Activated T-cell treated with anti-CD3 and anti-CD28 coated beads, Interleukin-2, amount 50 U/mL, for 72 hours (primary cell): ENCODE measurements at regions not wholly inside any gene's neighbourhood (a gene's known extent, or its start where the extent isn't known, plus 50 kb on each side); places are given as distances from the start of the nearest gene placed in this dataset.

Source experiments
- ATAC-seq, 2 donors: fragments of 150-1000 bp; cut with Tn5 transposase; replicated peaks in 1 of 2; 2 replicates each; pipeline ENCODE4 v1.10.0; 2021; ENCODE audit warnings: moderate library complexity in 2 of 2, mild to moderate bottlenecking in 1 of 2
- DNase-seq, 2 donors: peaks; one replicate each; pipeline ENCODE4 v3.0.0; 2021 to 2022; ENCODE audit warnings: mixed read lengths in 1 of 2
- H3K27ac Mint-ChIP-seq: one replicate; pipeline ENCODE4 v1.8.0; 2022; ENCODE audit warnings: mild to moderate bottlenecking, moderate library complexity, mixed read lengths
- H3K27me3 Mint-ChIP-seq: one replicate; pipeline ENCODE4 v1.8.0; 2022; ENCODE audit warnings: low read depth, mixed read lengths
- H3K36me3 Mint-ChIP-seq, 2 donors: one replicate each; pipeline ENCODE4 v1.8.0; 2022; ENCODE audit warnings: mixed read lengths in 2 of 2, mild to moderate bottlenecking in 1 of 2; ENCODE audit not compliant: insufficient read depth in 2 of 2
- H3K4me1 Mint-ChIP-seq: one replicate; pipeline ENCODE4 v1.8.0; 2022; ENCODE audit warnings: low read depth, mixed read lengths
- H3K4me3 Mint-ChIP-seq, 2 donors: one replicate each; pipeline ENCODE4 v1.8.0; 2022; ENCODE audit warnings: mild to moderate bottlenecking in 2 of 2, mixed read lengths in 2 of 2, moderate library complexity in 2 of 2
- H3K9me3 Mint-ChIP-seq, 2 donors: one replicate each; pipeline ENCODE4 v1.8.0; 2022; ENCODE audit warnings: mixed read lengths in 2 of 2

- Mint-ChIP-seq H3K27ac (no peak overlapping the region), H3K36me3 (no peaks in the 10 kb centered on the region), H3K9me3 (no peaks in the 10 kb centered on the region), H3K27me3 (peaks cover 15% of the 10 kb centered on the region), H3K4me1 (no peaks in the 10 kb centered on the region), H3K4me3 (no peak overlapping the region)
- DNase-seq (no peak), ATAC-seq (no peak)
Observed at GRCh38 chr2:226122041-226122440, 677.6 kb downstream of the IRS1 start.

- Mint-ChIP-seq H3K36me3 (no peaks in the 10 kb centered on the region), H3K27me3 (peaks cover 19% of the 10 kb centered on the region), H3K27ac (no peak overlapping the region), H3K4me1 (no peaks in the 10 kb centered on the region), H3K4me3 (no peak overlapping the region), H3K9me3 (no peaks in the 10 kb centered on the region)
- ATAC-seq (no peak), DNase-seq (no peak)
Observed at GRCh38 chr2:226121046-226121738, 678.4 kb downstream of the IRS1 start.

DNA sequence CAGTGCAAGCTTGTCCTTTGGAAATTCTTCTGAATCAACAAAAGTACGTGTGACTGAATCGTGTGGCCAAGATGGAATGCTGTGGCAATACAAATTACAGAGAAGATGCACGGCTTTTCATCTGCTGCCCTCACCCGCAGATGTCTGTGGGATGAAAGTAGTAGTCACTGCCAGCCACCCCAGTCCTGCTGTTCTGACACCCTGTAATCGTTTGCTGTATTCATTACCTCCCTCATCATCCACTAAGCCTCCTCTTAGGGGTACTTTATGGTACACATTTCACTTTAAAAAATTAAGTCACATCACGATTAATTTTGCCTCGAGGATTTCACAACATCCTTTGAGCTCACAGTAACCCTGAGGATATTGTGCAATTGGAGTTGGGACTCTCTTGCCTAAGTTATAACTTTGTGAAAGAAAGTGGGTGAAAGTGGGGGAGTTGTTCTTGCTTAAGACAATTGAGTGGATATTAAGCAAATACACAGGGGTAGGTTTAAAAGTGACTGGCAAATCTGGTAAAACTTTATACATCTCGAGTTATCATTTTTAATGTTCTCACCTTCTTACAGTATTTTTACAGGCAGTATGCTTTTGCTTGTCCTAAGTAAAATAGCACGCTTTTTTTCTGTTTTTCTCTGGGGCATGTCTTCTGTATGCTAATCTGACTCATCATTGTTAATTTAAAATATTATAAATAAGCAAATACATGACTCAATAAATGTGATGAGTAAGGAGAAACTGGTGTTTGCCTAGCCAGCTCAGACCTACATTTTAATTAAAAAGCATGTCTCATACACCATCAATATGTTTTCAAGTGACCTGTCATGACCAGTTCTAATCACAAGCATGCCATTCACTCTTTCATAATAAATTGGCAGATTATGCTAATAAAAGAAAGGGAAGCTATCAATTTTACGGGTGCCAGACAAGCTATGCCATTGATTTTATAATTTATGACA lies 680.9 kb downstream of the IRS1 start:
- ATAC-seq: no peak
- H3K4me1 Mint-ChIP-seq: peaks cover 12% of the 10 kb centered on the region

DNA sequence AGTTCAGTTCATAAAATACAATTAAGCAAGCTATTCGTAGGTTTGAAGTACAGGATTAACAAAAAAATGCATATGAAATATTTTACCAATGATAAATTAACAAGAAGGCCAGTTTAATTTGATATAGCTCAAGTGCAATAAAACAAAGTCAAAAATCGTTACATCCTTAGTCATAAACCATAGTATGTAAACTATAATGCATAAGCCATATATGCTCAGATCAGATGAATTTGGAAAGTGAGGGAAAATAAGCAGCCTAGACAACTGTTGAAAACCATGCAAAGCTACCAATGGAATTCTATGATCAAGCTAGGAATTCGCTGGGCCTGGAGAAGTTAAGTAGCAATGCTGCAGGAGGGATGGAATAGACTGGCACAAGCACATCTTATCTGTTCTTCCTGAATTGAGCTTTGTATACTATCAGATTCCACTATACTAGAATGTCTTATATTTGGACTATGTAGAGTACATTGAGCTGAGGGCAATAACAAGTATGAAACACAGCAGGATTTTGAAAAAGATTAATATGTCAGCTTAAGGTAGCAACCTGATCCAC lies 682.0 kb downstream of the IRS1 start:
- Mint-ChIP-seq H3K27ac (no peak overlapping the region), H3K4me1 (peaks cover 12% of the 10 kb centered on the region), H3K27me3 (peaks cover 26% of the 10 kb centered on the region), H3K36me3 (no peaks in the 10 kb centered on the region), H3K9me3 (no peaks in the 10 kb centered on the region), H3K4me3 (no peak overlapping the region)
- DNase-seq: no peak
- no peak for ATAC-seq

More for the DNA sequence above, 680.9 kb downstream of the IRS1 start:
- Mint-ChIP-seq H3K4me3 (no peak overlapping the region), H3K9me3 (no peaks in the 10 kb centered on the region), H3K27ac (no peak overlapping the region), H3K27me3 (peaks cover 26% of the 10 kb centered on the region), H3K36me3 (no peaks in the 10 kb centered on the region)
- no peak for DNase-seq

DNA sequence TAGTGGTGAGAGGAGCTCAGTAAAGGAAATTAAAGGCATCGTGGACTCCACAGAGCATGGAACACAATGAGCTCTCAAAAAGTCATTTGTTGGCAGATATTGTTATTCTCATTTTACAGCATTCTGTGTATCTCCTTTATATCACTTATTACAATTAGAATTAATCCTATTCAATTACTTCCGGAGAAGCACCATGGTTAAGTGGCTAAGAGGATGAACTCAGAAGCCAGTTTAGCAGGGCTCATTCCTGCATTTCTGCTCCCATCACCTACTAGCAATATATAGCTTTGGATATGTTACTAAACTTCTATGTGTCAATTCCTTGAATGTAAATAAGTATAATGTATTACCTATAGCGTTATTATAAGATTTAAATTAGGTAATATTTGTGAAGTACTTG lies 683.3 kb downstream of the IRS1 start:
- H3K4me3 Mint-ChIP-seq: no peak overlapping the region

DNA sequence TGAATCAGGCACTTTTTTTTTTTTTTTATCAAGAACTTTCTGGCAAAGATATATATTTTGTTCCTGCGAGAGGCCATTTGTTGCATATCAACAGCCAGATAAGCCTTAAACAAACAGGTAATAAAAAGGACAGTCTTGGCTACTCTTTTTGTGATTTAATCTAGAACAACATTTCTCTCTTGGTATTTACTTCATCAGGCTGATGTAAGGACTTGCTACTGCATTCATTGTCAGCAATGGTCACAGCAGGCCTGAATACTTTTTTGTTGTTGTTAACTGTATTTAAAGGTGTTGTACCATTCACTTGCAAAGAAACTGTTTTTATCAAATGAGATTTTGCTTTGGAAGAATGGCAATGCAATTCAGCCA lies 683.8 kb downstream of the IRS1 start:
- Mint-ChIP-seq H3K4me3 (no peak overlapping the region), H3K36me3 (no peaks in the 10 kb centered on the region), H3K4me1 (peaks cover 12% of the 10 kb centered on the region), H3K27me3 (peaks cover 26% of the 10 kb centered on the region), H3K9me3 (no peaks in the 10 kb centered on the region), H3K27ac (no peak overlapping the region)
- no peak for ATAC-seq
- DNase-seq: no peak

More for the DNA sequence above, 683.3 kb downstream of the IRS1 start:
- ATAC-seq (no peak), DNase-seq (no peak)
- Mint-ChIP-seq H3K9me3 (no peaks in the 10 kb centered on the region), H3K36me3 (no peaks in the 10 kb centered on the region), H3K4me1 (peaks cover 12% of the 10 kb centered on the region), H3K27me3 (peaks cover 26% of the 10 kb centered on the region), H3K27ac (no peak overlapping the region)

DNA sequence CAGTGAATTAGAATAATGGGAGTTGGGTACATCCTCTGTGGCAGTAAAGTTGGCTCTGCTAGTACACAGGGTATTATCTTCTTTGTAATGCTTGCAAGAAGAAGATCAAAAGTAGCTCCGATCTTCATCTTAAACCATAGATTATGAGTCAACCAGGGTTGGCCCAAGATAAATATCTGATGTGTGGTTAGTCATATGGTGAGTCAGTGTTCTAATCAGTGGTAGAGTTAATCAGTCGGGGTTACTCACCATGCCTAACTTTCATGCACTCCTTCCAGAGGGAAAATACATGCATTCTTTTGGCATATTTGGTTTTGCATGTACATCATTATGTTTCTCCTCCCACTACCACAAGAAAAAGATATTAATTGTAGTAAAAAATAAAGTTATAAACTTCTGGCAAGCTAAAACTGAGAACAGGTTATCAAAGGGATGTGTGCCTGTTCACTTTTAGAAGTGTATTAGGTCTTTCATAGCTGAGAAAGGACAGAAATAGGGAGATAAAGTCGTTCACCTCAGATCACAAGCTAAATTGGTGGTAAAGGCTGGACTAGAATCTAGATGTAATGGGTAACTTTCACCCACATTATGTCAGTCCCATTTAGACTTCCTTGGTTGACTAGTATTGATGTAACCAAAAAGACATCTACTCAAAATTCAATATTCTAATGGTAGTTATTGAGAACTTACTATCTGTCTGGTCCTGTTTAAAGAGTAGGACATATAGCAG lies 684.4 kb downstream of the IRS1 start:
- H3K4me1 Mint-ChIP-seq: peaks cover 12% of the 10 kb centered on the region
- ATAC-seq: peak; percentile 78 to 87
- no peak for DNase-seq
- H3K36me3 Mint-ChIP-seq: no peaks in the 10 kb centered on the region
- H3K9me3 Mint-ChIP-seq: no peaks in the 10 kb centered on the region
- H3K27ac Mint-ChIP-seq: no peak overlapping the region
- peaks cover 26% of the 10 kb centered on the region for H3K27me3 Mint-ChIP-seq
- H3K4me3 Mint-ChIP-seq: no peak overlapping the region

GRCh38 chr2:226114436-226114835 lies 685.2 kb downstream of the IRS1 start:
- ATAC-seq (no peak), DNase-seq (no peak)
- peaks cover 12% of the 10 kb centered on the region for H3K4me1 Mint-ChIP-seq
- no peaks in the 10 kb centered on the region for H3K36me3 Mint-ChIP-seq
- H3K27me3 Mint-ChIP-seq: peaks cover 26% of the 10 kb centered on the region
- H3K4me3 Mint-ChIP-seq: no peak overlapping the region
- H3K27ac Mint-ChIP-seq: no peak overlapping the region
- peaks cover 0 to 2% of the 10 kb centered on the region in 2 donors for H3K9me3 Mint-ChIP-seq

DNA sequence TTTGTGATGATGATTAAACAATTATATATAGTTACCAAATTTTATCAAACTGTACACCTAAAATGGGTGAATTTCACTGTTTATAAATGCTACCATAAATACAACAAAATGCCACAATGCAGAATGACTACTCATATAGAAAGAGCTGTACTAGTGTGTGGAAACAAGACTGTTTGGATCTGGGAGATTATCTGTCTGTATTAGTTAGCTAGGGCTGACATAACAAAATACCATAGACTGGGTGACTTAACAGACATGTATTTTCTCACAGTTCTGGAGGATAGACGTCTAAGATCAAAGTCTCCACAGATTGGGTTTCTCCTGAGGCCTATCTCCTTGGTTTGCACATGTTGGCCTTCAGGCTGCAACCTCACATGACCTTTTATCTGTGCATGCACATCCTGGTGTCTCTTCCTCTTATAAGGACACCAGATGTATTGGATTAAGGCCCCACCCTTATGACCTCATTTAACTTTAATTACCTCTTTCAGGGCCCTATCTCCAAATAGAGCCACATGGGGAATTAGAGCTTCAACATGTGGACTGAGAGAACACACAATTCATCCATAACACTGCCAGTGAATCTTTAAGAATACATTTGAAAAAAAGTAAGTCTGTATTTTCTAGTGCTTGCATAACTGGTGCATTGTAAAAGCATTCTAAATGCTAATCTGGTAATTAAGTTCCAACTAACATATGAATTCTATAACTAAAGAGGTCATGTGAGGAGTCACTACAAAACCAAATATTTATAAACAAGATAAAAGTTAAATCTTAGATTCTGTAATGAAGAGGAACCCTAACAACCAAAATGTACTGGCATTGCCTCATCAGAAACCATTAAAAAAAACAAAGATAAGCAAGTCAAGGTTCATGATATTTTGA lies 699.6 kb downstream of the NYAP2 start:
- Mint-ChIP-seq H3K4me1 (no peaks in the 10 kb centered on the region), H3K27me3 (peaks cover 9% of the 10 kb centered on the region), H3K4me3 (no peak overlapping the region), H3K36me3 (no peaks in the 10 kb centered on the region), H3K9me3 (peaks cover 0 to 5% of the 10 kb centered on the region in 2 donors), H3K27ac (no peak overlapping the region)
- no peak for ATAC-seq
- DNase-seq: no peak

DNA sequence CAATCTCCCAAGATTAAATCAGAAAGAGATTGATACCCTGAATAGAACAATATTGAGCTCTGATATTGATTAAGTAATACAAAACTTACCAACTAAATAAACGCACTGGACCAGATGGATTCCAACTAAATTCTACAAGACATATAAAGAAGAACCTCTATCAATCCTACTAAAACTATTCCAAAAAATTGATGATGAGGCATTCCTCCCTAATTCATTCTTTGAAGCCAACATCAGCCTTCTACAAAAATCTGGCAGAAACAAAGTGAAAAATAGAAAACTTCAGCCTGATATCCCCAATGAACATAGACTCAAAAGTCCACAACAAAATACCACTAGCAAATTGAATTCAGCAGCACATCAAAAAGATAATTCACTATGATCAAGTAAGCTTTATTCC lies 695.5 kb downstream of the NYAP2 start:
- Mint-ChIP-seq H3K36me3 (no peaks in the 10 kb centered on the region), H3K4me1 (no peaks in the 10 kb centered on the region), H3K27ac (peak overlapping the region; percentile 33), H3K27me3 (no peaks in the 10 kb centered on the region), H3K4me3 (no peak overlapping the region), H3K9me3 (peaks cover 2 to 6% of the 10 kb centered on the region in 2 donors)
- ATAC-seq (no peak), DNase-seq (no peak)

- ATAC-seq (no peak), DNase-seq (no peak)
- no peak overlapping the region for H3K27ac Mint-ChIP-seq
- no peaks in the 10 kb centered on the region for H3K4me1 Mint-ChIP-seq
- H3K27me3 Mint-ChIP-seq: no peaks in the 10 kb centered on the region
- H3K36me3 Mint-ChIP-seq: no peaks in the 10 kb centered on the region
- H3K4me3 Mint-ChIP-seq: no peak overlapping the region
- H3K9me3 Mint-ChIP-seq: peaks cover 2 to 6% of the 10 kb centered on the region in 2 donors
Observed at GRCh38 chr2:226093364-226093763, 693.9 kb downstream of the NYAP2 start.

DNA sequence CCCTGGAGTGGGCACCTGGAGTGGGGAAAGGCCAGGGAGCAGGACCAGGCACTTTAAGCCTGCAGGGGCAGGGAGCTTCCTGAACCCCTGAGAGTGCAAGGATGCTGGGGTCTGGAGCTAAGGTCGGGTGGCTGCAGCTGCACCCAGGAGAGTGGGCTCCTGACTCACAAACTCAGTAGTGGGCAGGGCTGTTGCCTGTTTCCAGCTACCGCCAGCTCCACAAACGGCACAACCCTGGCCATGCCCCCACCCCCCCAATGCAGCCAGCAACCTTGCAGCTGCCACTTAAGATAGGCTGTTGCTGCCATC lies 688.8 kb downstream of the NYAP2 start:
- DNase-seq (no peak), ATAC-seq (no peak)
- Mint-ChIP-seq H3K27ac (no peak overlapping the region), H3K4me3 (no peak overlapping the region), H3K27me3 (no peaks in the 10 kb centered on the region), H3K36me3 (no peaks in the 10 kb centered on the region), H3K9me3 (peaks cover 2 to 7% of the 10 kb centered on the region in 2 donors), H3K4me1 (no peaks in the 10 kb centered on the region)
